ENCODE measurements at regions not wholly inside any gene's neighbourhood (a gene's known extent, or its start where the extent isn't known, plus 50 kb on each side); places are given as distances from the start of the nearest gene placed in this dataset.

DNA sequence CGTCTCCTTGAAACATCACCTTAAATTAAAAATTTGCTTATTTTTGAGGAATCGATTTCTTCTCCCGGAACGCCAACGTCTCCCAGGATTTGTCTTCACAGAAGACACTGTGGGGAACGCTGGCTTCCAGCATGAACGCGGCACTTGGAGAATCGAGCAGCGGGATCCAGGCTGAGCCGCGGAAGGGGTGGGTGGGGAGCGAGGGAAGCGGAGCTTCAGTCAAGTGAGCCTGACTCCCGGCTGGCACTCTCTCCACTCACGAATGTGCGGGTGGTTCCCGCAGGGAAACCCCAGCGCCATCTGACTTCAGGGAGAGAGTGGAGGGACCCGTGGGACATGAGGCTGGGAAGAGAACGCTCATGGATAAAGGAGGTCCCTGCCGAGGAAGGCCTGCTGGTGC is 506.0 kb upstream of the TMEM132C start:
- H3K4me2 ChIP-seq (ENCODE audit: low read length), result no peak overlapping the region
- H4K20me1 ChIP-seq (ENCODE audit: insufficient read depth), result no peaks in the 10 kb centered on the region
- TF ChIP-seq, protein P1, sequence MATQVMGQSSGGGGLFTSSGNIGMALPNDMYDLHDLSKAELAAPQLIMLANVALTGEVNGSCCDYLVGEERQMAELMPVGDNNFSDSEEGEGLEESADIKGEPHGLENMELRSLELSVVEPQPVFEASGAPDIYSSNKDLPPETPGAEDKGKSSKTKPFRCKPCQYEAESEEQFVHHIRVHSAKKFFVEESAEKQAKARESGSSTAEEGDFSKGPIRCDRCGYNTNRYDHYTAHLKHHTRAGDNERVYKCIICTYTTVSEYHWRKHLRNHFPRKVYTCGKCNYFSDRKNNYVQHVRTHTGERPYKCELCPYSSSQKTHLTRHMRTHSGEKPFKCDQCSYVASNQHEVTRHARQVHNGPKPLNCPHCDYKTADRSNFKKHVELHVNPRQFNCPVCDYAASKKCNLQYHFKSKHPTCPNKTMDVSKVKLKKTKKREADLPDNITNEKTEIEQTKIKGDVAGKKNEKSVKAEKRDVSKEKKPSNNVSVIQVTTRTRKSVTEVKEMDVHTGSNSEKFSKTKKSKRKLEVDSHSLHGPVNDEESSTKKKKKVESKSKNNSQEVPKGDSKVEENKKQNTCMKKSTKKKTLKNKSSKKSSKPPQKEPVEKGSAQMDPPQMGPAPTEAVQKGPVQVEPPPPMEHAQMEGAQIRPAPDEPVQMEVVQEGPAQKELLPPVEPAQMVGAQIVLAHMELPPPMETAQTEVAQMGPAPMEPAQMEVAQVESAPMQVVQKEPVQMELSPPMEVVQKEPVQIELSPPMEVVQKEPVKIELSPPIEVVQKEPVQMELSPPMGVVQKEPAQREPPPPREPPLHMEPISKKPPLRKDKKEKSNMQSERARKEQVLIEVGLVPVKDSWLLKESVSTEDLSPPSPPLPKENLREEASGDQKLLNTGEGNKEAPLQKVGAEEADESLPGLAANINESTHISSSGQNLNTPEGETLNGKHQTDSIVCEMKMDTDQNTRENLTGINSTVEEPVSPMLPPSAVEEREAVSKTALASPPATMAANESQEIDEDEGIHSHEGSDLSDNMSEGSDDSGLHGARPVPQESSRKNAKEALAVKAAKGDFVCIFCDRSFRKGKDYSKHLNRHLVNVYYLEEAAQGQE (IDR thresholded peaks at IDR 0.05; ENCODE audit: borderline replicate concordance), result no peak
- no peak for TF ChIP-seq RAD21 (conservative IDR thresholded peaks at IDR 0.05)
- TF ChIP-seq POLR2AphosphoS5 (IDR thresholded peaks at IDR 0.05), result no peak
- TF ChIP-seq MXI1 (conservative IDR thresholded peaks at IDR 0.05; ENCODE audit: poor library complexity, severe bottlenecking), result no peak
- TF ChIP-seq EP300 (conservative IDR thresholded peaks at IDR 0.05; ENCODE audit: poor library complexity, severe bottlenecking), result no peak
- TF ChIP-seq EZH2 (IDR thresholded peaks at IDR 0.05; ENCODE audit: borderline replicate concordance, insufficient read depth, low read length, poor library complexity, severe bottlenecking), result no peak
- TF ChIP-seq, protein P2, sequence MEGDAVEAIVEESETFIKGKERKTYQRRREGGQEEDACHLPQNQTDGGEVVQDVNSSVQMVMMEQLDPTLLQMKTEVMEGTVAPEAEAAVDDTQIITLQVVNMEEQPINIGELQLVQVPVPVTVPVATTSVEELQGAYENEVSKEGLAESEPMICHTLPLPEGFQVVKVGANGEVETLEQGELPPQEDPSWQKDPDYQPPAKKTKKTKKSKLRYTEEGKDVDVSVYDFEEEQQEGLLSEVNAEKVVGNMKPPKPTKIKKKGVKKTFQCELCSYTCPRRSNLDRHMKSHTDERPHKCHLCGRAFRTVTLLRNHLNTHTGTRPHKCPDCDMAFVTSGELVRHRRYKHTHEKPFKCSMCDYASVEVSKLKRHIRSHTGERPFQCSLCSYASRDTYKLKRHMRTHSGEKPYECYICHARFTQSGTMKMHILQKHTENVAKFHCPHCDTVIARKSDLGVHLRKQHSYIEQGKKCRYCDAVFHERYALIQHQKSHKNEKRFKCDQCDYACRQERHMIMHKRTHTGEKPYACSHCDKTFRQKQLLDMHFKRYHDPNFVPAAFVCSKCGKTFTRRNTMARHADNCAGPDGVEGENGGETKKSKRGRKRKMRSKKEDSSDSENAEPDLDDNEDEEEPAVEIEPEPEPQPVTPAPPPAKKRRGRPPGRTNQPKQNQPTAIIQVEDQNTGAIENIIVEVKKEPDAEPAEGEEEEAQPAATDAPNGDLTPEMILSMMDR (IDR thresholded peaks at IDR 0.05; ENCODE audit: poor library complexity, severe bottlenecking), result no peak
- TF ChIP-seq SMC3 (conservative IDR thresholded peaks at IDR 0.05; ENCODE audit: poor library complexity), result no peak
- TF ChIP-seq TAF1 (IDR thresholded peaks at IDR 0.05; ENCODE audit: low read depth), result no peak
- no peaks in the 10 kb centered on the region for H3F3A ChIP-seq (ENCODE audit: insufficient read depth, low read length, poor library complexity, severe bottlenecking)
- H3K27me3 ChIP-seq (ENCODE audit: insufficient read depth, low read depth, low read length), result no peaks in the 10 kb centered on the region
- H3K9me2 ChIP-seq (ENCODE audit: insufficient read depth, low read length), result no peaks in the 10 kb centered on the region
- H3K9me3 ChIP-seq (ENCODE audit: low read length), result no peaks in the 10 kb centered on the region
- no peak overlapping the region for H2AFZ ChIP-seq (ENCODE audit: low read depth, low read length)
- no peak overlapping the region for H3K27ac ChIP-seq (ENCODE audit: low read length)
- no peak overlapping the region for H3K4me3 ChIP-seq (ENCODE audit: low read length)
- H3K36me3 ChIP-seq (ENCODE audit: insufficient read depth, low read length), result no peaks in the 10 kb centered on the region
- no peak overlapping the region for H3K9ac ChIP-seq (ENCODE audit: low read length)
- no peaks in the 10 kb centered on the region for H3K79me2 ChIP-seq (replicated peaks; ENCODE audit: insufficient read depth, low read length)

DNA sequence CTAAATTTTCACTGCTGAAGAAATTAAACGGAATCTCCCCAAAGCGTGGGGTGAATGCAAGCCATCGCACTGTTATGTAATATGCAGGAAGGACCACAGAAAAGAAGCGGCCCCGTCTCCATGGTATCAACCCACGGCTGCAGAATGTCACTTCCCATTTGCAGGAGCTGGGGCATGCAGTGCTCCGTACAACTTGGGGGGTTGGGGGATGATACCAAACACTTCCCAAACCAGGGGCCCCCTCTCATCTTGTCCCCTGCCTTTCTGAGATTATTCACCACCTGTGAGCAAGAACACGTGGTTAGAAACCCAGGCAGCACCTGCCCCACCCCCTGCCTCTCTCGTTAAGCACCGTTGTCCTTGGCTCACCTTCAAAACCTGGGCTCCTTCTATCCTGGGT is 505.1 kb upstream of the TMEM132C start:
- Histone ChIP-seq H3K27me3 (ENCODE audit: insufficient read depth, low read depth, low read length) (no peaks in the 10 kb centered on the region), H3F3A (ENCODE audit: insufficient read depth, low read length, poor library complexity, severe bottlenecking) (no peaks in the 10 kb centered on the region), H3K36me3 (ENCODE audit: insufficient read depth, low read length) (no peaks in the 10 kb centered on the region), H3K9ac (ENCODE audit: low read length) (no peak overlapping the region), H3K9me2 (ENCODE audit: insufficient read depth, low read length) (no peaks in the 10 kb centered on the region), H3K9me3 (ENCODE audit: low read length) (no peaks in the 10 kb centered on the region), H4K20me1 (ENCODE audit: insufficient read depth) (no peaks in the 10 kb centered on the region), H3K79me2 (replicated peaks; ENCODE audit: insufficient read depth, low read length) (no peaks in the 10 kb centered on the region), H3K4me2 (ENCODE audit: low read length) (no peak overlapping the region), H3K4me3 (ENCODE audit: low read length) (no peak overlapping the region), H2AFZ (ENCODE audit: low read depth, low read length) (no peak overlapping the region), H3K27ac (ENCODE audit: low read length) (no peak overlapping the region)
- TF ChIP-seq POLR2AphosphoS5 (IDR thresholded peaks at IDR 0.05) (no peak), EP300 (conservative IDR thresholded peaks at IDR 0.05; ENCODE audit: poor library complexity, severe bottlenecking) (no peak), EZH2 (IDR thresholded peaks at IDR 0.05; ENCODE audit: borderline replicate concordance, insufficient read depth, low read length, poor library complexity, severe bottlenecking) (no peak), TAF1 (IDR thresholded peaks at IDR 0.05; ENCODE audit: low read depth) (no peak)
- TF ChIP-seq, protein P2 (IDR thresholded peaks at IDR 0.05; ENCODE audit: poor library complexity, severe bottlenecking), result no peak
